Neuron (in vitro differentiated cells): ENCODE measurements at regions not wholly inside any gene's neighbourhood (a gene's known extent, or its start where the extent isn't known, plus 50 kb on each side); places are given as distances from the start of the nearest gene placed in this dataset.

Experiments used
- H2AFZ ChIP-seq: one replicate; pipeline ENCODE4 v1.6.1; 2013; ENCODE audit warnings: low read depth, mild to moderate bottlenecking, inconsistent platforms, low read length, moderate library complexity
- H3K27me3 ChIP-seq: one replicate; pipeline ENCODE4 v1.6.1; 2013; ENCODE audit warnings: low read length; ENCODE audit not compliant: insufficient read depth
- H3K36me3 ChIP-seq: one replicate; pipeline ENCODE4 v1.6.1; 2013; ENCODE audit warnings: low read length; ENCODE audit not compliant: insufficient read depth
- H3K4me1 ChIP-seq: one replicate; pipeline ENCODE4 v1.6.1; 2013; ENCODE audit warnings: low read length; ENCODE audit not compliant: insufficient read depth
- H3K4me3 ChIP-seq: 2 replicates; pipeline ENCODE4 v1.5.1; 2013; ENCODE audit warnings: mild to moderate bottlenecking, low read length, moderate library complexity
- H3K9me3 ChIP-seq: one replicate; pipeline ENCODE4 v1.6.1; 2013; ENCODE audit warnings: low read length

- no peaks in the 10 kb centered on the region for H3K9me3 ChIP-seq
- H3K4me1 ChIP-seq, result no peaks in the 10 kb centered on the region
- H3K36me3 ChIP-seq, result no peaks in the 10 kb centered on the region
- no peak overlapping the region for H2AFZ ChIP-seq
- H3K27me3 ChIP-seq, result peaks cover 3% of the 10 kb centered on the region
- H3K4me3 ChIP-seq, result no peak overlapping the region
Observed at GRCh38 chr5:61970218-61970617, 335.8 kb upstream of the KIF2A start.

GRCh38 chr5:61974680-61975079 is 331.3 kb upstream of the KIF2A start:
- H3K27me3 ChIP-seq, result no peaks in the 10 kb centered on the region
- no peak overlapping the region for H3K4me3 ChIP-seq
- H3K36me3 ChIP-seq, result no peaks in the 10 kb centered on the region
- no peaks in the 10 kb centered on the region for H3K4me1 ChIP-seq
- no peaks in the 10 kb centered on the region for H3K9me3 ChIP-seq
- no peak overlapping the region for H2AFZ ChIP-seq

GRCh38 chr5:61981886-61982285 is 324.1 kb upstream of the KIF2A start:
- no peaks in the 10 kb centered on the region for H3K27me3 ChIP-seq
- H3K36me3 ChIP-seq, result no peaks in the 10 kb centered on the region
- H3K9me3 ChIP-seq, result no peaks in the 10 kb centered on the region
- no peak overlapping the region for H3K4me3 ChIP-seq
- no peaks in the 10 kb centered on the region for H3K4me1 ChIP-seq
- H2AFZ ChIP-seq, result no peak overlapping the region

GRCh38 chr5:61991430-61991829 is 314.6 kb upstream of the KIF2A start:
- H3K27me3 ChIP-seq, result no peaks in the 10 kb centered on the region
- no peaks in the 10 kb centered on the region for H3K9me3 ChIP-seq
- no peak overlapping the region for H3K4me3 ChIP-seq
- no peaks in the 10 kb centered on the region for H3K4me1 ChIP-seq
- H3K36me3 ChIP-seq, result no peaks in the 10 kb centered on the region
- H2AFZ ChIP-seq, result no peak overlapping the region

GRCh38 chr5:61991866-61992265 is 314.1 kb upstream of the KIF2A start:
- H3K27me3 ChIP-seq, result no peaks in the 10 kb centered on the region
- H3K9me3 ChIP-seq, result no peaks in the 10 kb centered on the region
- no peak overlapping the region for H3K4me3 ChIP-seq
- no peak overlapping the region for H2AFZ ChIP-seq
- H3K4me1 ChIP-seq, result no peaks in the 10 kb centered on the region
- no peaks in the 10 kb centered on the region for H3K36me3 ChIP-seq

- no peaks in the 10 kb centered on the region for H3K27me3 ChIP-seq
- no peaks in the 10 kb centered on the region for H3K36me3 ChIP-seq
- no peaks in the 10 kb centered on the region for H3K4me1 ChIP-seq
- H3K9me3 ChIP-seq, result no peaks in the 10 kb centered on the region
- H2AFZ ChIP-seq, result no peak overlapping the region
- no peak overlapping the region for H3K4me3 ChIP-seq
Observed at GRCh38 chr5:61993295-61993927, 312.6 kb upstream of the KIF2A start.

- H3K27me3 ChIP-seq, result no peaks in the 10 kb centered on the region
- H3K9me3 ChIP-seq, result no peaks in the 10 kb centered on the region
- no peak overlapping the region for H2AFZ ChIP-seq
- H3K4me1 ChIP-seq, result no peaks in the 10 kb centered on the region
- no peaks in the 10 kb centered on the region for H3K36me3 ChIP-seq
- no peak overlapping the region for H3K4me3 ChIP-seq
Observed at GRCh38 chr5:61994171-61994570, 311.8 kb upstream of the KIF2A start.

- no peak overlapping the region for H2AFZ ChIP-seq
- H3K27me3 ChIP-seq, result no peaks in the 10 kb centered on the region
- no peaks in the 10 kb centered on the region for H3K9me3 ChIP-seq
- H3K36me3 ChIP-seq, result no peaks in the 10 kb centered on the region
- H3K4me1 ChIP-seq, result no peaks in the 10 kb centered on the region
- no peak overlapping the region for H3K4me3 ChIP-seq
Observed at GRCh38 chr5:61995486-61995885, 310.5 kb upstream of the KIF2A start.

- Histone ChIP-seq H3K4me3 (no peak overlapping the region), H2AFZ (no peak overlapping the region), H3K4me1 (no peaks in the 10 kb centered on the region), H3K27me3 (no peaks in the 10 kb centered on the region), H3K9me3 (no peaks in the 10 kb centered on the region), H3K36me3 (no peaks in the 10 kb centered on the region)
Observed at GRCh38 chr5:61999371-61999770, 306.6 kb upstream of the KIF2A start.

- H2AFZ ChIP-seq, result no peak overlapping the region
- H3K4me1 ChIP-seq, result no peaks in the 10 kb centered on the region
- no peaks in the 10 kb centered on the region for H3K27me3 ChIP-seq
- no peak overlapping the region for H3K4me3 ChIP-seq
- H3K36me3 ChIP-seq, result no peaks in the 10 kb centered on the region
- no peaks in the 10 kb centered on the region for H3K9me3 ChIP-seq
Observed at GRCh38 chr5:62000646-62001045, 305.4 kb upstream of the KIF2A start.

GRCh38 chr5:62001640-62002039 is 304.4 kb upstream of the KIF2A start:
- Histone ChIP-seq H3K4me1 (no peaks in the 10 kb centered on the region), H2AFZ (no peak overlapping the region), H3K27me3 (no peaks in the 10 kb centered on the region), H3K9me3 (no peaks in the 10 kb centered on the region), H3K36me3 (no peaks in the 10 kb centered on the region), H3K4me3 (no peak overlapping the region)

- Histone ChIP-seq H3K27me3 (peaks cover under 1% of the 10 kb centered on the region), H3K36me3 (no peaks in the 10 kb centered on the region), H3K9me3 (no peaks in the 10 kb centered on the region), H3K4me3 (no peak overlapping the region), H2AFZ (no peak overlapping the region), H3K4me1 (no peaks in the 10 kb centered on the region)
Observed at GRCh38 chr5:62002436-62002835, 303.6 kb upstream of the KIF2A start.

GRCh38 chr5:62005551-62005950 is 300.5 kb upstream of the KIF2A start:
- H3K9me3 ChIP-seq, result no peaks in the 10 kb centered on the region
- no peak overlapping the region for H2AFZ ChIP-seq
- no peak overlapping the region for H3K4me3 ChIP-seq
- H3K36me3 ChIP-seq, result no peaks in the 10 kb centered on the region
- H3K4me1 ChIP-seq, result no peaks in the 10 kb centered on the region
- H3K27me3 ChIP-seq, result peaks cover 12% of the 10 kb centered on the region

- H3K4me1 ChIP-seq, result no peaks in the 10 kb centered on the region
- H3K9me3 ChIP-seq, result no peaks in the 10 kb centered on the region
- no peaks in the 10 kb centered on the region for H3K36me3 ChIP-seq
- H3K4me3 ChIP-seq, result no peak overlapping the region
- no peak overlapping the region for H2AFZ ChIP-seq
- peaks cover 12% of the 10 kb centered on the region for H3K27me3 ChIP-seq
Observed at GRCh38 chr5:62007457-62007856, 298.5 kb upstream of the KIF2A start.
